Fibroblast of skin of back (primary cell): ENCODE measurements at regions not wholly inside any gene's neighbourhood (a gene's known extent, or its start where the extent isn't known, plus 50 kb on each side); places are given as distances from the start of the nearest gene placed in this dataset.
"Not testable (repeated sequence)": the region's sequence is repeated elsewhere in the genome, so short reads cannot be mapped to it uniquely, and the experiment has no call there.

Experiments used
- DNase-seq: peaks from one replicate; pipeline ENCODE4 v3.0.0-alpha.2; 2013

- DNase-seq = peak; percentile 67
These were observed 56.3 kb upstream of the NCKAP5 start for GRCh38 chr2:133624551-133624950.

- no peak for DNase-seq
These were observed 59.5 kb upstream of the NCKAP5 start for GRCh38 chr2:133627741-133628140.

- no peak for DNase-seq
These were observed 65.0 kb upstream of the NCKAP5 start for GRCh38 chr2:133633309-133633708.

GRCh38 chr2:133633881-133634409 is 65.7 kb upstream of the NCKAP5 start:
- DNase-seq = peak; percentile 90

- no peak for DNase-seq
These were observed 66.9 kb upstream of the NCKAP5 start for GRCh38 chr2:133635131-133635530.

- DNase-seq = no peak
These were observed 68.0 kb upstream of the NCKAP5 start for GRCh38 chr2:133636287-133636686.

GRCh38 chr2:133640103-133640502 is 71.8 kb upstream of the NCKAP5 start:
- no peak for DNase-seq

GRCh38 chr2:133641497-133641896 is 73.2 kb upstream of the NCKAP5 start:
- peak; percentile 55 for DNase-seq

GRCh38 chr2:133641942-133642725 is 73.9 kb upstream of the NCKAP5 start:
- DNase-seq = no peak

GRCh38 chr2:133642791-133643191 is 74.5 kb upstream of the NCKAP5 start:
- peak; percentile 81 for DNase-seq

GRCh38 chr2:133643863-133644262 is 75.6 kb upstream of the NCKAP5 start:
- no peak for DNase-seq

GRCh38 chr2:133644846-133645245 is 76.6 kb upstream of the NCKAP5 start:
- DNase-seq = no peak

- DNase-seq = not testable (repeated sequence)
These were observed 79.1 kb upstream of the NCKAP5 start for GRCh38 chr2:133647386-133647785.

- DNase-seq = no peak
These were observed 83.6 kb upstream of the NCKAP5 start for GRCh38 chr2:133651861-133652260.

GRCh38 chr2:133652398-133652797 is 84.1 kb upstream of the NCKAP5 start:
- DNase-seq = peak; percentile 60

GRCh38 chr2:133653056-133653455 is 84.8 kb upstream of the NCKAP5 start:
- DNase-seq = no peak

- no peak for DNase-seq
These were observed 86.7 kb upstream of the NCKAP5 start for GRCh38 chr2:133654949-133655348.

GRCh38 chr2:133655610-133656009 is 87.3 kb upstream of the NCKAP5 start:
- no peak for DNase-seq

- DNase-seq = peak; percentile 89
These were observed 89.3 kb upstream of the NCKAP5 start for GRCh38 chr2:133657591-133657990.

- peak; percentile 65 for DNase-seq
These were observed 90.0 kb upstream of the NCKAP5 start for GRCh38 chr2:133658020-133658903.

- DNase-seq = no peak
These were observed 92.2 kb upstream of the NCKAP5 start for GRCh38 chr2:133660510-133660909.

- DNase-seq = no peak
These were observed 93.1 kb upstream of the NCKAP5 start for GRCh38 chr2:133661392-133661791.

GRCh38 chr2:133666621-133667020 is 98.4 kb upstream of the NCKAP5 start:
- peak; percentile 39 for DNase-seq
